Large intestine (tissue), 3 donors: ENCODE measurements at regions not wholly inside any gene's neighbourhood (a gene's known extent, or its start where the extent isn't known, plus 50 kb on each side); places are given as distances from the start of the nearest gene placed in this dataset.

Experiments used
- DNase-seq, 2 donors: peaks; one replicate each; pipeline versions ENCODE4 v3.0.0 to v3.0.0-alpha.2; 2013
- H3K27ac ChIP-seq: one replicate; pipeline ENCODE4 v1.5.1; 2013; ENCODE audit warnings: low read length
- H3K27me3 ChIP-seq: 2 replicates; pipeline ENCODE4 v1.6.1; 2013; ENCODE audit warnings: low read length; ENCODE audit not compliant: control insufficient read depth, insufficient read depth
- H3K36me3 ChIP-seq: 2 replicates; pipeline ENCODE4 v1.6.1; 2013; ENCODE audit warnings: low read length; ENCODE audit not compliant: control insufficient read depth, insufficient read depth
- H3K4me1 ChIP-seq: one replicate; pipeline ENCODE4 v1.6.1; 2013; ENCODE audit warnings: low read length; ENCODE audit not compliant: control insufficient read depth, insufficient read depth
- H3K4me3 ChIP-seq: one replicate; pipeline ENCODE4 v1.5.1; 2013; ENCODE audit warnings: low read length
- H3K9me3 ChIP-seq: one replicate; pipeline ENCODE4 v1.6.1; 2013; ENCODE audit warnings: mild to moderate bottlenecking, low read depth, low read length, moderate library complexity; ENCODE audit not compliant: control insufficient read depth
- WGBS: methylation state at CpG from one replicate; pipeline ENCODE4 v1.1.5; 2013; ENCODE audit warnings: low lambda C conversion rate; ENCODE audit not compliant: insufficient coverage; 5-methylcytosine and 5-hydroxymethylcytosine counted together

DNA sequence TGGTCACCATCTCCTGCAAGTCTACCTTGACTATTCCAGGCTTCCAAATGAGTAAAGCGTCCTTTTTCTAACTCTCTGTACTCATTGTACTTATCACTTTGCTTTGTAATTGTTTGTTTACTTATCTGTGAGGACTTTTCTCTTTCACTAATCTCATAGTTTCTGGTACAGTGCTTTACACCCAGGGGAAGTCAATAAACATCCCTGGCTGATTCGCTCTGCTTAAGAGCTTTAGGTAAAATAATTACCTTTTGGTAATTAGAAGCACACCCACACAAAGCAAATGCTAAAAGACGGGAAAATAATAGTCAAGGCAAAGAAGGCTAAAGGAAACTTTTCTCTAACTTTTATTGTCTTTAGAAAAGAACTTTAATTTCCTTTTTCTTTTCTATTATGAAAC lies 466.9 kb upstream of the ROBO1 start:
- 36% methylated on average over 2 of the region's 3 CpGs for WGBS
- H3K27ac ChIP-seq: no peak overlapping the region
- H3K27me3 ChIP-seq: no peaks in the 10 kb centered on the region
- no peaks in the 10 kb centered on the region for H3K9me3 ChIP-seq
- DNase-seq: peak in 1 of 2 donors; percentile 14
- H3K4me1 ChIP-seq: no peaks in the 10 kb centered on the region
- no peaks in the 10 kb centered on the region for H3K36me3 ChIP-seq
- H3K4me3 ChIP-seq: no peak overlapping the region

DNA sequence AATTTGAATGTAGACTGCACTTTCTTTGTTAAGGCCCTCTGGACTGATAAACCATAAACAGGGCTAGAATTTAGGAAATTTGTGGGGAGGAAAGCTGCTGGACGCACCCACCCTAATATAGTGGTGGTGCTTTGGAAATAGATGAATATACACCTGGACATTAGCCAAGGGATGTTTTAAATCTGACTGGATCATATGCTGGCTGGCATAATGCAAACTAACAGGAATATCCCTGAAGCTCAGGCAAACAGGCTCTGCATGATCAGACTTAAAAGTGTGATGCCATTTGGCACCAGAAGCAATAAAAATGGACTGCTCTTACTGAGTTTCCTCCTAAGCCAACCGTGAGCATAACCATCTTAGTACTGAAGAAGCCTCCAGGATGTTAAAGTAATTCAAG lies 465.8 kb upstream of the ROBO1 start:
- Histone ChIP-seq H3K4me1 (no peaks in the 10 kb centered on the region), H3K27me3 (no peaks in the 10 kb centered on the region), H3K27ac (no peak overlapping the region), H3K36me3 (no peaks in the 10 kb centered on the region), H3K4me3 (no peak overlapping the region), H3K9me3 (peaks cover 4% of the 10 kb centered on the region)
- DNase-seq: no peak
- WGBS: no CpG with 5 or more reads among the region's 2 CpGs

DNA sequence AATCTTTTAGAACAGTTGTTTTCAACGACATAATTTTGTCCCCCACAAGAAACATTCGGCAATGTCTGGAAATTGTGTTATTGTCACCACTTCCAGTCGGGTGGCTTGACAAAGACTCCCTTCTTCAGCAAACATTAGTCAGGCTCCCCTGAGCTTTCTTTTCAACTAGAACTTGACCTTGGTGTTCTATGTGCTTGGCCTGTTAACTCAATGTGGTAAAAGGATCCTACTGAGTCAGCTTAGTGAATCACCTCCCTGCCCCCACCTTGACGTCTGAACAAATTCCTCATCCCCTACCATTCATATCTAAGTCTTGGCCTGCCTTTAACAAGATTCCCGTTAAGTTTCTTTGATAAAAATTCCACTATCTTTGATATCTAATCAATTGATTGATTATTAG lies 465.0 kb upstream of the ROBO1 start:
- no peaks in the 10 kb centered on the region for H3K36me3 ChIP-seq
- H3K27ac ChIP-seq: no peak overlapping the region
- peaks cover 4% of the 10 kb centered on the region for H3K9me3 ChIP-seq
- no peak for DNase-seq
- H3K27me3 ChIP-seq: no peaks in the 10 kb centered on the region
- H3K4me1 ChIP-seq: no peaks in the 10 kb centered on the region
- no peak overlapping the region for H3K4me3 ChIP-seq
- WGBS: no CpG with 5 or more reads among the region's 5 CpGs

DNA sequence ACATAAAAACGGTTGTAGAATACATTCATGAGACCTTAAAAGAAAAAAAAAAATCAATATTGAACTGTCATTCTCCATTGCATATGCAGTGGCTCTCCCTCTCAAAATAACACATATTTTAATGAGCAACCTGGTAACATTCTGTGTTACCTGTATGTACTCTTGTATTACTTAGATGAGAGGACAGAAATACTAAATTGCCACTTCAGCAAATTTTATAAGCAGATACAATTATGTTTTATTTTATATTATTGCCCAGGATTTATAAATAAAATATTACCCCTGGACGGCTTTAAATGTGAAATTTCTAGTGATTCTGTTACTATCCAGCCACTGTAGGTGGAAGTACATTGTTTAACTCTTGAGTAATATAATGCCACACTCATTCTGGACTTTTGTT lies 463.2 kb upstream of the ROBO1 start:
- 83% methylated on average over 1 of the region's 2 CpGs for WGBS
- Histone ChIP-seq H3K27me3 (no peaks in the 10 kb centered on the region), H3K36me3 (no peaks in the 10 kb centered on the region)

DNA sequence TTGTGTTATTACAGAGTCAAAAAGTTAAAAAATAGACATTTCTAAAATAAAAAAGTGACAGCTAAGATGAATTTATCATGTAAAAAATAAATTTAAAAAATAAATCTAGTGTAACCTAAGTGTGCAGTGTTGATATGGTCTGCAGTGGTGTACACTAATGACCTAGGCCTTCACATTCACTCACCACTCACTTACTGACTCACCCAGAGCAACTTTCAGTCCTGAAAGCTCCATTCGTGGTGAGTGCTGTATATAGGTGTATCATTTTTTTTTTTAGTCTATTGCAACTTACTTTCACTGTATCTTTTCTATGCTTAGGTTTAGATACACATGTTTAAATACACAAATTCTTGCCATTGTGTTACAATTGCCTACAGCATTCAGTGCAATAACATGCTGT lies 459.4 kb upstream of the ROBO1 start:
- H3K4me1 ChIP-seq: no peaks in the 10 kb centered on the region
- no peak overlapping the region for H3K27ac ChIP-seq
- H3K27me3 ChIP-seq: no peaks in the 10 kb centered on the region
- no CpG with 5 or more reads among the region's 1 CpG for WGBS
- no peaks in the 10 kb centered on the region for H3K36me3 ChIP-seq
- H3K4me3 ChIP-seq: no peak overlapping the region
- H3K9me3 ChIP-seq: peaks cover 4% of the 10 kb centered on the region
- no peak for DNase-seq

More for the DNA sequence above, 463.2 kb upstream of the ROBO1 start:
- Histone ChIP-seq H3K4me1 (no peaks in the 10 kb centered on the region), H3K27ac (no peak overlapping the region), H3K4me3 (no peak overlapping the region), H3K9me3 (peaks cover 4% of the 10 kb centered on the region)
- DNase-seq: no peak

DNA sequence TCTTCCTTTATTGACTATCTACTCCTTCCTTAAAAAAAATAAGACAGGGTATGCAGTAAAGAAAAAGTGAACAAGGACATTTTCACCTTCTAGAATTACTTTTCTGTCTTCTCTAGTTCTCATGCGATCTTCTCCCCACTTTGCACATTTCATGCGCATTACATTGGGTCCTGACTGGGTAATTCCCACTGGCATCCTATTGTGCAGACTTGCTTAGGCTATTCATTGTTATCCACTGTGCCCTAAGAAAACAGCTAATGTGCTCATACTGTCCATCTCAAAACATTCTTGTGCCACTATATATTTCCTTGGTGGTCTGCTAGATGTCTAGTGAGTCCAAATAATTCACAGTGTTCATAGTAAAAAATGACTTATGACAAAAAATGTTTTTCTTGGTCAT lies 447.4 kb upstream of the ROBO1 start:
- Histone ChIP-seq H3K4me3 (no peak overlapping the region), H3K27ac (no peak overlapping the region), H3K4me1 (no peaks in the 10 kb centered on the region), H3K27me3 (no peaks in the 10 kb centered on the region), H3K36me3 (no peaks in the 10 kb centered on the region), H3K9me3 (no peaks in the 10 kb centered on the region)
- 83% methylated on average over 1 of the region's 2 CpGs for WGBS
- DNase-seq: no peak

DNA sequence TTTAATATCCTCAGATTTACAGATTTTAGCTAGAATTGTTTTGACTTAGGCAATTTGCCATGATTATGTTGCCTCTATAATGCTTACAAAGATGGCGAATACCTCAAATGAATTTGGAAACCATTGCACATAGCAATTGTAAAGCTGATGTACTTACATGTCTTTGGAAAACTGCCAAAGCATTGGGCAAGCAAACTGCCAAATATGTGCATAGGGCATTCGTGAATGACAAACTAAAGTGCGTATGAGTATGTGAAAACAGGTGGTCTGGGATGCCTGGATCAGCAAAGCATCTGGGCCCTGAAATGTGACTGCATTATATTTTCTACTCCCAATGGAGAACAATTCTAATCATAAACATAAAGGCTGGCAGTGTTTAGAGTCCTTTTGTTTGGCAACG lies 445.3 kb upstream of the ROBO1 start:
- Histone ChIP-seq H3K4me1 (no peaks in the 10 kb centered on the region), H3K36me3 (no peaks in the 10 kb centered on the region), H3K27ac (no peak overlapping the region), H3K4me3 (no peak overlapping the region), H3K9me3 (no peaks in the 10 kb centered on the region), H3K27me3 (no peaks in the 10 kb centered on the region)
- DNase-seq: no peak
- WGBS: 60% methylated on average over 1 of the region's 4 CpGs

DNA sequence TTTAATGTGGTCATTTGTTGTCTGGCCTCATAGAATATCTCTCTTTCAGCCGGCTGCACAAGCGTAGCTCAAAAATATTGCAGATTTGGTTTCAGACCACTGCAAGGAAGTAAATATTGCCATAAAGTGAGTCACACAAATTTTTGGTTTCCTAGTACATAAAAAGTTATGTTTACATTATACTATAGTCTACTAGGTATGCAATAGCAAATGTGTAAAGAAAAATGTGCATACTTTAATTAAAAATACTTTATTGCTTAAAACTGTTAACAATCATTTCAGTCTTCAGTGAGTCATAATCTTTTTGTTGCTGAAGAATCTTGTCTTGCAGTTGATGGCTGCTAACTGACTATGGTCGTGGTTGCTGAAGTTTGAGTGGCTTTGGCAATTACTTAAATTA lies 425.1 kb upstream of the ROBO1 start:
- Histone ChIP-seq H3K9me3 (no peaks in the 10 kb centered on the region), H3K36me3 (no peaks in the 10 kb centered on the region), H3K27ac (no peak overlapping the region), H3K4me3 (no peak overlapping the region), H3K4me1 (no peaks in the 10 kb centered on the region), H3K27me3 (no peaks in the 10 kb centered on the region)
- DNase-seq: no peak
- WGBS: 80% methylated on average over 1 of the region's 3 CpGs

DNA sequence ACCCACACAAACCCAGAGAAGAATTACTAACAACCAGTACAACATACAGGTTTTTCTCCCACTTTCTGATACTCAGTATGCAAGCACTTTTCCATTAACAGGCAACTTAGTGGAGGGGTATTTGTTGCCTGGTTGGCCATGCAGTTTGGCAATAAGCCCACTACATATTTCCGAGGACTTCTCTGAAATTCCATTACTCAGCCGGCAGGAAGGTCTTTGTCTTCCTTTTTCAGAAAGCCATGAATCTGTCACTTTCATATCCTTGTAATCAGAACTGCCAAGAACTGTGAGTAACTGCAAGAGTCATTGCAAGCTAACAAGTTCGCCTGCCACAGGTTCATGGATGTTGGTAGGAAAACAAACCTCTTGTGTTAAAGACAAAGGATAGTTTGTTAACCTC lies 422.3 kb upstream of the ROBO1 start:
- no peak for DNase-seq
- H3K9me3 ChIP-seq: no peaks in the 10 kb centered on the region
- no peaks in the 10 kb centered on the region for H3K4me1 ChIP-seq
- no peak overlapping the region for H3K27ac ChIP-seq
- H3K4me3 ChIP-seq: no peak overlapping the region
- WGBS: no CpG with 5 or more reads among the region's 3 CpGs
- H3K36me3 ChIP-seq: no peaks in the 10 kb centered on the region
- H3K27me3 ChIP-seq: no peaks in the 10 kb centered on the region

DNA sequence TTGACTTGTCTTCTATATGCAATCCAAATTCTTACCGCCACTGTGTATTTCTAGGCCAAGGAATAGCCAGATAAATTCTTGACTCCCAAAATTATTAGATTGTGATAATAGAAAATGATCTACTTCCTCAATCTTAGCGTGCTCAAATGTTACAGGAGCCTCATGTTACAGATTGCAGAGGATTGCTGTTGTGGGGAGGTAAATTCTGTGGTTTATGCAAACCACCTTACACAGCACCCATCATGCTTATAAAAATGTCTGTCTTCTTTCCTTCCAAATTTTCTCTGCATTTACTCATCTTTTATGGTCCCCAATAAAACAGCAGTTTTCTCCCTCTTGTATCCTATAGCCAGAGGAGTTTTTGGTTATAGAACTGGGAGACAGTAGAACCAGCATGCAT lies 420.2 kb upstream of the ROBO1 start:
- WGBS: 100% methylated on average over 1 of the region's 2 CpGs
- Histone ChIP-seq H3K4me1 (no peaks in the 10 kb centered on the region), H3K36me3 (no peaks in the 10 kb centered on the region), H3K9me3 (no peaks in the 10 kb centered on the region), H3K27me3 (no peaks in the 10 kb centered on the region), H3K4me3 (no peak overlapping the region), H3K27ac (no peak overlapping the region)
- DNase-seq: no peak

DNA sequence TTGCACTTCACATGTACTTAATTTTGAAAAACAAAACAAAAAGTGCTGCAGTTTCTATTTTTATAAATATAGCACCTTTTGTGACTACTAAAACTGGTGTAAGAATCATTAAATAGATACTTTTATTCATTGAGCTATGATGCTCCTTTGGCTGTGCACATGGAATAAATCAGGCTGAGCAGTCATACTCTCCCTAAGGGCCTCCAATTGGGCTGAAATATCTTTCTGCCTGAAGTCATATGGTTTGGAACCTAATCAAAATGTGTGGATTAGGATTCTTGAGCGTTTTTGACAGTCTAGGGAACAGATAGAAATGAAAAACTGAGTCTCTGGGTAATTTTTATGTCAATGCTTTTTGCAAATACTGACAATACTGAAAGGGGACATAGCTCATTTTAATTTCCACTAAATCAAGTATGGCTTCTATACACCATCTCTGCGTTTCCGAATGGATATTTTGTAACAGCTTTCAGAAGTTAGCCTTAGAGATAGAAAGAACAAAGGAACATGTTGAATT lies 392.2 kb upstream of the ROBO1 start:
- Histone ChIP-seq H3K27ac (no peak overlapping the region), H3K9me3 (no peaks in the 10 kb centered on the region), H3K4me3 (no peak overlapping the region), H3K4me1 (no peaks in the 10 kb centered on the region), H3K27me3 (no peaks in the 10 kb centered on the region), H3K36me3 (no peaks in the 10 kb centered on the region)
- DNase-seq: no peak
- 100% methylated on average over 2 of the region's 3 CpGs for WGBS
